ENCODE measurements at regions not wholly inside any gene's neighbourhood (a gene's known extent, or its start where the extent isn't known, plus 50 kb on each side); places are given as distances from the start of the nearest gene placed in this dataset.

DNA sequence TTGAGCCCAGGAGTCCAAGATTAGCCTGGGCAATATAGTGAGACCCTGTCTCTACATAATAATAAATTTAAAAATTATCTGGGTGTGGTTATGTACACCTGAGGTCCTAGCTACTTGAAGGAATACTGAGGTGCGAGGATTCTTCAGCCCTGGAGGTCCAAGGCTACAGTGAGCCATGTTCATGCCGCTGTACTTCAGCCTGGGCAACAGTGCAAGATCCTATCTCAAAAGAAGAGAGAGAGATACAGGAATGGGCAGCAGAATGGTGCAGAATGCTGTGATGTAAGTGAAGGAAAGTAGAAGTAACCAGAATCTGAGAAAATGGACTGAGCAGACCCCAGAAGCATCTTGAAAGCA lies 62.7 kb upstream of the EXOC4 start:
- Histone ChIP-seq H3K4me3 (replicated peaks in 1 of 3) (no peak overlapping the region), H3K36me3 (no peaks in the 10 kb centered on the region), H3K27ac (no peak overlapping the region), H3K4me1 (no peaks in the 10 kb centered on the region), H3K27me3 (no peaks in the 10 kb centered on the region), H3K9me3 (no peaks in the 10 kb centered on the region)
- intact Hi-C loops (cut with DNase I), result no loop called here
- no peak for DNase-seq
- TF ChIP-seq POLR2A (IDR thresholded peaks at IDR 0.05), result no peak
- no peak for TF ChIP-seq CTCF (IDR thresholded peaks at IDR 0.05)
- 91 to 95% methylated on average over 2 of the region's 2 CpGs for WGBS, 2 donors

- 93 to 100% methylated on average over 1 of the region's 1 CpG for WGBS, 2 donors
- Histone ChIP-seq H3K4me1 (no peaks in the 10 kb centered on the region), H3K36me3 (no peaks in the 10 kb centered on the region), H3K27ac (no peak overlapping the region), H3K27me3 (no peaks in the 10 kb centered on the region), H3K4me3 (replicated peaks in 1 of 3) (no peak overlapping the region), H3K9me3 (no peaks in the 10 kb centered on the region)
- TF ChIP-seq CTCF (IDR thresholded peaks at IDR 0.05) (no peak), POLR2A (IDR thresholded peaks at IDR 0.05) (no peak)
- DNase-seq, result no peak
- intact Hi-C loops (cut with DNase I), result no loop called here
Measured at GRCh38 chr7:133190650-133191049, 62.2 kb upstream of the EXOC4 start.

DNA sequence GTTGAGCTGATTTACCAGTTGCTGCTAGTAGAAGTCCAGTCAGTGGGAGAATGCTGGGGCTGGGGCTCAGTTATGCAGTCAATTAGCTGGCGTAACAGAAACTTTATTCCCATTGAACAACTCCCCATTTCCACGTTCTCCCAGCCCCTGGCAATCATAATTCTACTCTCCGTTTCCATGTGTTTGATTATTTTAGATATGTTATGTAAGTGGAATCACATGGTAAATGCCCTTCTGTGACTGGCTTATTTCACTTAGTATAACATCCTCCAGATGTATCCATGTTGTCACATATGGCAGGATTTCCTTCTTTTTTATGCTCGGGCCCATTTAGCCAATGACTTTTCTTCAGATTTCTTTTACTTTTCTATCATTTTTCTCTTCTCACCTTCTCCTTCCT lies 61.1 kb upstream of the EXOC4 start:
- WGBS, 2 donors, result 75 to 85% methylated on average over 4 of the region's 4 CpGs
- TF ChIP-seq CTCF (IDR thresholded peaks at IDR 0.05) (no peak), POLR2A (IDR thresholded peaks at IDR 0.05) (no peak)

GRCh38 chr7:133195868-133196267 lies 57.0 kb upstream of the EXOC4 start:
- intact Hi-C loops (cut with DNase I), result no loop called here
- Histone ChIP-seq H3K4me3 (replicated peaks in 1 of 3) (no peak overlapping the region), H3K27ac (no peak overlapping the region), H3K9me3 (no peaks in the 10 kb centered on the region), H3K4me1 (no peaks in the 10 kb centered on the region), H3K27me3 (no peaks in the 10 kb centered on the region), H3K36me3 (no peaks in the 10 kb centered on the region)
- TF ChIP-seq CTCF (IDR thresholded peaks at IDR 0.05) (no peak), POLR2A (IDR thresholded peaks at IDR 0.05) (no peak)
- 83% methylated on average over 4 of the region's 4 CpGs for WGBS, 2 donors
- no peak for DNase-seq

More for the DNA sequence above, 61.1 kb upstream of the EXOC4 start:
- Histone ChIP-seq H3K27me3 (no peaks in the 10 kb centered on the region), H3K9me3 (no peaks in the 10 kb centered on the region), H3K4me1 (no peaks in the 10 kb centered on the region), H3K27ac (no peak overlapping the region), H3K4me3 (replicated peaks in 1 of 3) (no peak overlapping the region), H3K36me3 (no peaks in the 10 kb centered on the region)
- no peak for DNase-seq
- intact Hi-C loops (cut with DNase I), result no loop called here

DNA sequence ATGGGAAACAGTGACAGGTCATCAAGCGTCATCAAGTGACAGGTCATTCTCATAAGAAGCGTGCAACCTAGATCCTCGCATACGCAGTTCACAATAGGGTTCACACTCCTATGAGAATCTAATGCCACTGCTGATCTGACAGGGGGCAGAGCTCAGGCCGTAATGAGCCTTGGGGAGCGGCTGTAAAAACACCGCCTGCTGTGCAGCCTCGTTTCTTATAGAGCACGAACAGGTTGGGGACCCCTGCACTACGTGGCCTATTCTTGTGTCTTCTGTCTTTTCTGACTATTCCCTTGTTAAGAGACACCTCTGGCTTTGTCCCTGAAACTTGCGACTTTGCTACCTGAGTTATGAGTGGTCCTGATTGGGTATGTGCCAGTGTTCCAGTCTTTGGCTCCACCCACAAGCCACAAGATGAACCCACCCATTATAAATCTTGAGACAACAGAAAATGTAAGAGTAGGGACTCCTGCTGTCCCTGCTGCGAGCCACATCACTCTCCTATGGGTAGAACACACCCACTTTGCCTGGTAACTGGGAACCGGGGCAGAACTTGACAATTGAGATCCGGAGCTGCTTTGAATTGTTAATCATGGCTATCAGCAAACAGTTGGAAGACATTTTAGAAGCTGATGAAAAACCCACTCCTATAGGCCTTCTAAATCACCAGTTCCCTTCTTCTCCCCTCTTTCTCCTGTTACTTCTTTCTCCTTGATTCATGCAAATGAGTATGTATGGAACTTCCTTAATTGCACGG lies 55.8 kb upstream of the EXOC4 start:
- no peak overlapping the region for H3K4me3 ChIP-seq (replicated peaks in 1 of 3)
- H3K4me1 ChIP-seq, result no peaks in the 10 kb centered on the region
- WGBS, 2 donors, result 55 to 61% methylated on average over 14 to 15 of the region's 15 CpGs
- H3K9me3 ChIP-seq, result no peaks in the 10 kb centered on the region
- no peak for DNase-seq
- no peaks in the 10 kb centered on the region for H3K27me3 ChIP-seq
- no peak overlapping the region for H3K27ac ChIP-seq
- intact Hi-C loops (cut with DNase I), result no loop called here
- no peak for TF ChIP-seq CTCF (IDR thresholded peaks at IDR 0.05)
- no peak for TF ChIP-seq POLR2A (IDR thresholded peaks at IDR 0.05)
- no peaks in the 10 kb centered on the region for H3K36me3 ChIP-seq

Data from thyroid gland (tissue), 4 donors.